HuH-7.5 (cell line): ENCODE measurements at regions not wholly inside any gene's neighbourhood (a gene's known extent, or its start where the extent isn't known, plus 50 kb on each side); places are given as distances from the start of the nearest gene placed in this dataset.

Experiments
- DNase-seq: peaks from one replicate; pipeline ENCODE4 v3.0.0; 2011; ENCODE audit warnings: low spot score

DNA sequence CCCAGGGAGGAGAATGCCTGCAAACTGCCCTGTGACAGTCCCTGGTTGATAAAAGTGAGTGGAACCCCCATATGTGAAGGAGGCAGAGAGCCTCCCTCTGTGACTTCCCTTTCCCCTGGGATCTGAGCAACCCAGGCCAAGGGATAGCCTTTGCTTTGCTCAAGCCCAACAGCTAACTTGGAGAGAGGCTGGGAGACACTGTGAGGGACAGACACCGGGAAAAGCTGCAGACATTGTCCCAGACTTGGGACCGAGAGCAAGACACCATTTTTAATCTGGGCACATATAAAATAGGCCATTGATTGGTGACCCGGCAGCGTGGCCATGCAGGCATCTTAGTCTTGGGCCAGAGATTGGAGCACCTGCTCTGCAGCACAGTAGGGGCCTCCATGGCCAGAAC is 96.1 kb upstream of the SALL3 start:
- DNase-seq, result no peak

- DNase-seq, result no peak
These were observed 95.1 kb upstream of the SALL3 start for GRCh38 chr18:78884502-78884901.

DNA sequence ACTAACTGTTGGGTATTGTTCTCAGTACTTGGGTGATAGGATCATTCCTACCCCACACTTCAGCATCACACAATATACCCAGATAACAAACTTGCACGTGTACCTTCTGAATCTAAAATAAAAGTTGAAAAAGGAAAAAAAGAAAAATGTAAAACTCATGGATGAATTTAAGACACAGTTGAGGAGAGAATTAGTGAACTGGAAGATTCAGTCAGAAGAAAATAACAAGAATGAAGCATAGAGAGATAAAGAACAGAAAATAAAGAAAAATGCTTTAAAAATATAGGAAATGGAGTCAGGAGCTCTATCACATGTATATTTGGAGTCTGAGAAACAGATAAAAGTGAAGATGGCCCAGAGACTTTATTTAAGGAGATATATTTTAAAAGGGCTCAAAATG is 90.4 kb upstream of the SALL3 start:
- DNase-seq, result no peak

GRCh38 chr18:78890388-78890787 is 89.2 kb upstream of the SALL3 start:
- no peak for DNase-seq

- no peak for DNase-seq
These were observed 88.3 kb upstream of the SALL3 start for GRCh38 chr18:78891185-78891762.

DNA sequence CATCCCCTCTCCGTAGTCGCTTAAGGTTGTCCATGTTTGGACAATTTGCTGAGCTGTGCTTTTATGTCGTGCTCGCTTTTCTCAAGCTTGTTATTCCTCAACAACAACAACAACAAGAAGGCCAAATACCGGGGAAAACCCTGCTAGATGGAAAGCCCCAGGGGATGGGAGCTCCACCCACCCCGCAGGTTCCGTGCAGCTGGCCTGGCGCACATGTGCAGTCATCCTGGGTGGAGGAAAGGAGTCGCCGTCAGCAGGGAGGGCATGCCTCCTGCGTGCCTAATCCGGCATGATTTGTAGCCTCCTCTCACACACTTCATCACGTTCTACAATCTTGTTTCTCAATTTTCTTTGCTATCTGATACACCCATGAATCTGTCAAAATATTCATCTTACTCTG is 87.4 kb upstream of the SALL3 start:
- DNase-seq, result no peak

DNA sequence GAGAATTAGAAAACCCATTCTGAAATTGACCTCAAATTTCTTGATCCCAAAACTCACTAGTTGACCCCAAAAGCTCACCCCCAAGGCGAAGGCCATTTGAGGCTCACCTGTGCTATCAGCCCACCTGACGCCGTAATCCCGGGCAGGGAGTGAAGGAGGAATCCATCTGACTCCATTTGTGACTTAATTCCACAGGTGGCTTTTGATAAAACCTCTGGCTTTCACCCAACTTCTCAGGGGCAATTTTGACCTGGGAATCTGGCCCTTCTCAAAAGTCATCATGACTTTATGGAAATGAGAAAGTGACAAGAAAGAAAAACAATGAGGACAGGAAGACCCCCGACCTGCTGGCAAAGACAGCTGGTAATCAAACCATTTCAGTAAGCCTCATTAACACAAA is 86.9 kb upstream of the SALL3 start:
- no peak for DNase-seq

DNA sequence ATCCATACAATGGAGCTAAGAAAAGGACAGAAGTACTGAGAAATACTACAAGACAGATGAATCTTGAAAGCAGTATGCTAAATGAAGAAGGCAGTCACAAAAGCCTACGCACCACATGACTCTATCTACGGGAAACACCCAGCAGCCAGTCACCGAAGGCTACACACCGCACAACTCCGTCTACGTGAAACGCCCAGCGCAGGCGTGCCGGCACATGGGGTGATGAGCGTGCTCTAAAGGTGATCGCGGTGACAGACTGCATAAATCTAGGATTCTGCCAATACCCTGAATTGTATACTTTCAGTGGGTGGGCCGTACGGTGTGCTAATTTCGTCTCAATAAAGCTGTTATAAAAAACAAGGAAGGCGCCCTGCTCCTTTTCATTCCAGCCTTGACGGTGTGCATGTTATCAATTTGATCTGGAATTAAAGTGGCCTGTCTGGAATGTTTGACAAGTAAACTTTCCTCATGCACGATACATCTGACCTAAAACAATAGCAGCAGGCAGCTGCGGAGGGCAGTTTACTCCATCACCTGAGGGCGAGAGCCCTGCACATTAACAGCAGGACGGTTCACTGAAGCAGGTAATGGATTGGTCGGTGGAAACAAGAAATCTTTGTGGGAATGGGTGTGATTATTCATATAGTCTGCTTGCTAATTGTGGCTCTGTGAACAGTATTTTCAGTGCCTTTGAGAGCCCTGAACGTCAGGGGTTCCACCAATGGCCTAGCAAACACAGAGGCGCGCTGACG is 86.2 kb upstream of the SALL3 start:
- DNase-seq, result no peak

DNA sequence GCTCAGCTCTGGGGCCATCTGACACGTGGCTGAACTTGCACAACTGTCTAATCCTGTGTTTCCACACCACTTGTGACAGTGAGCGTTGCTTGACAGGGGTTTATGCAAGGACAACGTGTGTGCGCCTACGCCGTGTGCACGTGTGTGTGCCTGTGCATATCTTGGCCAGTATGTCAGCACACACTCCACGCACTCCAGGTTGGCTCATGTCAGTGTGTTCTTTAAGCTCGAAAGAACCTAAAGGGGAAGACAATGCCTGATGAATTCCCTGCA is 85.6 kb upstream of the SALL3 start:
- no peak for DNase-seq

DNA sequence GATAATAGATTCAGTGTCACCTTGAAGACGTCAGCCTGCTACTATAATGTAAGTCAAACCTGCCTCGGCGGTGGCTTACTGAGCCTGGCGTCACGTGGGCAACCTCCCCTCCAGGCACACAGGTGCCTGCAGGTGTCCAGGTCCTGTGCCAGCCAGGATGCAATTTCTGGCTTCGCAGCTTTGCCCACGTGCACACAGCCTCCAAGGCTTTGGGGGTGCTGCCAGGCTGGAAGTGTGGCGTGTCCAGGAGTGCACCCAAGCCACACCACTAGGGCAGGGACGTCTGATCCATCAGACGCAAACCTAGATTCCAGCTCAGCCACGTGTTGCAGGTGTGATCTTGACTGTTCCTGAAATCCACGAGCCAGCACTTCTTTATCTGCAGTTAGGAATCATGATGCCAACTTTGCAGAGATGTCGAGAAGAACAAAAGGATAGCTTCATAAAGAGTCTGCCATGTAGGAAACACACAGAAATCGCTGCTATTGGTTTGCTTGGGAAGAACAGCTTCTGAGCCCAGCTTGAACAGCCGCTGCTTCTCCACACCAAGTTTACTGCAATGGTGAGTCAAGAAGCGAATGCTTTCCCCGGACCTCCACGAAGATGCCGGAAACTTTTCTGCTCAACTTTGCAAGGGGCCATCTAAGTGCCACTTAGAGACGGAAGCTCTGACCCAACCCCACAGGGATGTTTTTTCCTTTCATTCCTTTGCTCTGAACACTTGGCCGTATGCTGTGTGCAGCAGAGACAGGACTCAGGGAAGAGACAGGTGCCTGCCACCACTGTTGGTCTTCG is 84.2 kb upstream of the SALL3 start:
- DNase-seq, result no peak

DNA sequence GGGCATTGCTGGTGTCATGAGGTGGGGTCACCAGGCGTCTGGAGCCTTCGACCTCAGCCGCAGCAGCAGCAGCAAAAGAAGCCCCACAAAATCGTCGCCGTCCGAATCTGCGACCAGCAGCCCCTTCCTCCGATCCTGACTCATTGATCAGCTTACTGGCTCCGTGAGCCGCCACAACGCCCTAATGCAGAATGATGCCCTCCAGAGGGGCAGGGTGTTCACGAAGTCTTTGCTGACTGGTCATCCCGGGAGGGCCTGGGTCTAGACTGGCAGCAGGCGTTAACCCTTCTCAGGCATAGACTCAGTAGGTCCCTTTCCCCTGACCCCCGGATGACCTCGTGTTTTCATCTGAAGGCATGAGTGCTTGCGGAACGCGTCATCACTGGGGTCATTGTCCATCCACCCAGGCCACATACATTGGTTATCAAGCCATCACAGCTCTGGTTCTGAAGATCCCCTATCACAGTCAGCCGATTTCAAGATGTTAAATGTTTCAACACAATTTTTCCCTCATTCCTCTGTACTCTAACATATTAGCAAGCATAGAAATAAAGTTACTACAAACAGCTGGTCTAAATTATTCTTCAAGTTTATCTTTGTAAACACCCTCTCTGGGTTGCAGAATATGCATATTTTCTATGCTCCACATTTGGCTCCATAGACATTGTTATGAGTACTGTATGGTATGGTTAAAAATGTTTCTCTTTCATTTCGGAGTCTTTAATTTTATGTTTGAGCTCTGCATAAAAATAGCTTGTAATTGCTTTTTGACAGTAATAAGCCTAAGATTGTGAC is 83.3 kb upstream of the SALL3 start:
- DNase-seq, result no peak

GRCh38 chr18:78898066-78898465 is 81.6 kb upstream of the SALL3 start:
- no peak for DNase-seq

DNA sequence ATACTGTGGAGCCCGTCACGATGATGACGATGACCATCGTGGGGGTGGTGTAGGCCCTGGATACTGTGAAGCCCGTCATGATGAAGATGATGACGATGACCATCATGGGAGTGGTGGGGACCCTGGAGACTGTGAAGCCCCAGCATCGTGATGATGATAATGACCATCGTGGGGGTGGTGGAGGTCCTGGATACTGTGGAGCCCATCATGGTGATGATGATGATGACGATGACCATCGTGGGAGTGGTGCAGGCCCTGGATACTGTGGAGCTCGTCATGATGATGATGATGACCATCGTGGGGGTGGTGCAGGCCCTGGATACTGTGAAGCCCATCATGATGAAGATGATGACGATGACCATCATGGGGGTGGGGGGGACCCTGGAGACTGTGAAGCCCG is 81.0 kb upstream of the SALL3 start:
- DNase-seq, result no peak

DNA sequence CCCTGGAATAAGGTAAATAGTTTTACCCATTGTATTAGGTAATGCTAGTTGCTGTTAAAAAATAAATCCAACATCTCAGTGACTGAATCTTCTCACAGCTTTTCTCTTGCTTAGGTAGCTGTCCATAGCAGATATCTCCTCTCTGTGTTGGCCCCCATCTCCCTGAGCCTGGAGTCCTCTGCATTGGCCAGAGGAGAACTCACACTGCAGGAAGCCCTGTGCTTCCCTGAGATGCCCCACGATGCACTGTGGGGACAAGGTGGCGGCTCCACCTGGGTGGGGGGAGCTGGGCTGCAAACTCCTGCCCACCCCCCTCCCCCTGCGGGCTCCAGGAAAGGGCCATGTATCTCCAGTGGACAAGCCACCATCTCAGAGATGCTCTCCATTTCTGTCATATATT is 80.4 kb upstream of the SALL3 start:
- DNase-seq, result no peak

GRCh38 chr18:78900938-78901909 is 78.4 kb upstream of the SALL3 start:
- no peak for DNase-seq

DNA sequence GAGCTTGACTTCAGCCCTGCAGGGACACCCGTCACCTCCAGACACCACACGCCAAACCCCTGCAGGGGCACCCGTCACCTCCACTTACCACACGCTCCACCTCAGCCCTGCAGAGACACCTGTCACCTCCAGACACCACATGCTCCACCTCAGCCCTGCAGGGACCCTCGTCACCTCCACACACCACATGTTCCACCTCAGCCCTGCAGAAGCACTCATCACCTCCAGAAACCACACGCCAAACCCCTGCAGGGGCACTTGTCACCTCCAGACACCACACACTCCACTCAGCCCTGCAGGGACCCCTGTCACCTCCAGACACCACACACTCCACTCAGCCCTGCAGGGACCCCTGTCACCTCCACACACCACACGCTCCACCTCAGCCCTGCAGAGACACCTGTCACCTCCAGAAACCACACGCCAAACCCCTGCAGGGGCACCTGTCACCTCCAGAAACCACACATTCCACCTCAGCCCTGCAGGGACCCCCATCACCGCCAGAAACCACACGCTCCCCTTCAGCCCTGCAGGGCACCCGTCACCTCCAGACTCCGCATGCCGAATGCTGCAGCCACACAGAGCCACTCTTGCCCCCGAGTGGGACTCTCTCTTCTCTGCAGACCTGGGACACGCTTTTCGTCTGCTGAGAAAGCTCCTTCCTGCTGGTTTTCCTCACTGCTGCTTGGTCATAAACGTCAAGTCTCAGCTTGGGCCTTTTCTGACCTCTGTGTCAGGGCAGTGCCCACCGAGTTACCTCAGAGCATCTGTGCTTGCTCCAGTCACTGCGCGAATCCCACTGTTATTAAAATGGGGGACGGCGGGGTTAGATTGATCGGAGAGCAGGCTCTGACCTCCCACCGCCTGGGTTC is 77.5 kb upstream of the SALL3 start:
- no peak for DNase-seq

DNA sequence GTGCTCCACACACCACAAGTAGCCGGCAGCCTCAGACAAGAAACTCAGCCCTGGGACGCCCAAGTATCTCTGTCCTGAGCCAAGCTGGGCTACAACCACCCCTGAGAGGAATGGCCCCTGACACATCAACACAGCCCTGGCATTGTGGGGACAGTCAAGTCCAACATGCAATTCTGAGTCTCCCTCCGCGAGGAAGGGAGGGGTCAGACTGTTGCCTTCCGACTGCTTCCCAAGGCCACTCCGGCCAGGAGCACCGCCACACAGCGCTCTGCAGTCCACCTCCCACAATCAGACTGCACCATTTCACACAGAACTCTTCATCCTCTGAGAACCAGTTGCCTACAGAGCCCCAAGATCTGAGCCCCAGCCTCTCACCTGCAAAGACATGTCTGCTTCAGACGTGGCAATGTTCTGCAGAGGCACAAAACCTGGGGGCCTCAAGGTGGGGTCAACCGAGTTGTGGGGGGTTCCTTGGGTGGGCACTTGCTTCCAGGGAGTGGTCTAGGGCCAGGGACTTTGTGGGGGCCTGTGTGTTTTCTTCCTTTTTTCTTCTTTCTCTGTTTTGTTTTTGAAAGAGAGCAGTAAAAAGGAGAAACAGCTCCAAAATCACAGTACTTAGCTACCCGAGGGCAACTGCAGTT is 76.7 kb upstream of the SALL3 start:
- no peak for DNase-seq

DNA sequence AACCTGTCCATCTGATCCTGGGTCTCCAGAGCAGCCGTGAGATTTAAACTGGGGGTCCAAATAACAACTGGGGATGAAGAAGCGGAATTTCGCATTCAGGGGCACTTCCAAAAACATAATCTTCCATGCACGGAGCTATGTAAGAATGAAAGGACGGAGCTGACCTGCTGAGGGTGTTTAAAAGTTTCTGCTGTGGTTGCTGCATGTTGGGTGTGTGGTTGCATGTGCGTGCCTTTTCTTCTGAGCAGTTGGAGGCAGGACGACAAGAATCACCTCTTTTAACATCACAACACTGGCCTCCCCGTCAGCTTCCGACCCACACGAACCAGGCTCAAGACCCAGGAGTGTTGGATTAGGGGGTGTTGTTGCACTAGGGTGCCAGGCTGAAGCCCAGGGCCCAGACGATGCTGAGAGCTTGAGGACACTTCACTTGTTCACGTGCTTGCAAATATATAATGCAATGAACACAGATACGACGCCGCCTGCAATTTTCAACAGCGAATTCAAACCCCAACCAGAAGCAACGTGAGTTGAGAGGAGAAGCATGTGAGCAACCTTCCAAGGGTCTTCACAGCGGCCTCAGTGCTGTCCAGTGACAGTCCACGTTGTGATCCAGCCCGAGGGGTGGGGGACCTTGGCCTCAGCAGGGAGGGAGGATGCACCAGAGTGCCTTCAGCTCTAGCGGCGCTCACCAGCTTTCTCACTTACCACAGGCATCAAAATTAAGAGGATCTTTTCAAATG is 76.0 kb upstream of the SALL3 start:
- DNase-seq, result no peak

GRCh38 chr18:78904179-78904531 is 75.5 kb upstream of the SALL3 start:
- DNase-seq, result no peak
